IMR-90 (cell line): ENCODE measurements at regions not wholly inside any gene's neighbourhood (a gene's known extent, or its start where the extent isn't known, plus 50 kb on each side); places are given as distances from the start of the nearest gene placed in this dataset.

Experiments used
- NFE2L2 ChIP-seq: fragments of 150-350 bp; IDR thresholded peaks from 2 replicates; pipeline ENCODE4 v1.6.1; 2016; ENCODE audit warnings: low read depth, mild to moderate bottlenecking, low read length
- TF ChIP-seq, protein P1 (sequence below): conservative IDR thresholded peaks from 2 replicates; pipeline ENCODE4 v1.5.1; 2012; ENCODE audit warnings: mild to moderate bottlenecking, low read depth, low read length, improper control_type of control experiment
- TF ChIP-seq, protein P2 (sequence below): fragments of 150-350 bp; IDR thresholded peaks from 2 replicates; pipeline ENCODE4 v1.6.1; 2016; ENCODE audit warnings: low read depth, mild to moderate bottlenecking, low read length, moderate library complexity, borderline replicate concordance

DNA sequence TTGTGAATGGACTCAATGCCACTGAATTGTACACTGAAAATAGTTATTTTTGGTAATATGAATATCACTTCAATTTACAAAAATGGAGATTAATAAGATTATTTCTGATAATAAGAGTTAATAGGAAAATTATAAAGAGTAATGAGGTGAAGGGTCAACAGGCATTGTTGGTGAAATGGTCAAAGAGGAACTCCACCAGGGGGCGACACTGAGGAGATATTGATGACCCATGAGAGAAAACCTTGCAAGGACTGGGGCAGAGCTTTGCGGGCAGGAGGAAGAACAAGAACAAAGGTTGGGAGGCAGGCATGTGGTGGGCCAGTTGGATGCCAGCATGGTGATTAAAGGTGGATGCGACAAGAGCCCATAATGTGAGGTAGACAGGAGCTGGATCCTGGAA is 74.0 kb upstream of the XYLT1 start:
- TF ChIP-seq, protein P1, sequence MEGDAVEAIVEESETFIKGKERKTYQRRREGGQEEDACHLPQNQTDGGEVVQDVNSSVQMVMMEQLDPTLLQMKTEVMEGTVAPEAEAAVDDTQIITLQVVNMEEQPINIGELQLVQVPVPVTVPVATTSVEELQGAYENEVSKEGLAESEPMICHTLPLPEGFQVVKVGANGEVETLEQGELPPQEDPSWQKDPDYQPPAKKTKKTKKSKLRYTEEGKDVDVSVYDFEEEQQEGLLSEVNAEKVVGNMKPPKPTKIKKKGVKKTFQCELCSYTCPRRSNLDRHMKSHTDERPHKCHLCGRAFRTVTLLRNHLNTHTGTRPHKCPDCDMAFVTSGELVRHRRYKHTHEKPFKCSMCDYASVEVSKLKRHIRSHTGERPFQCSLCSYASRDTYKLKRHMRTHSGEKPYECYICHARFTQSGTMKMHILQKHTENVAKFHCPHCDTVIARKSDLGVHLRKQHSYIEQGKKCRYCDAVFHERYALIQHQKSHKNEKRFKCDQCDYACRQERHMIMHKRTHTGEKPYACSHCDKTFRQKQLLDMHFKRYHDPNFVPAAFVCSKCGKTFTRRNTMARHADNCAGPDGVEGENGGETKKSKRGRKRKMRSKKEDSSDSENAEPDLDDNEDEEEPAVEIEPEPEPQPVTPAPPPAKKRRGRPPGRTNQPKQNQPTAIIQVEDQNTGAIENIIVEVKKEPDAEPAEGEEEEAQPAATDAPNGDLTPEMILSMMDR: no peak
- TF ChIP-seq NFE2L2: no peak
- TF ChIP-seq, protein P2, sequence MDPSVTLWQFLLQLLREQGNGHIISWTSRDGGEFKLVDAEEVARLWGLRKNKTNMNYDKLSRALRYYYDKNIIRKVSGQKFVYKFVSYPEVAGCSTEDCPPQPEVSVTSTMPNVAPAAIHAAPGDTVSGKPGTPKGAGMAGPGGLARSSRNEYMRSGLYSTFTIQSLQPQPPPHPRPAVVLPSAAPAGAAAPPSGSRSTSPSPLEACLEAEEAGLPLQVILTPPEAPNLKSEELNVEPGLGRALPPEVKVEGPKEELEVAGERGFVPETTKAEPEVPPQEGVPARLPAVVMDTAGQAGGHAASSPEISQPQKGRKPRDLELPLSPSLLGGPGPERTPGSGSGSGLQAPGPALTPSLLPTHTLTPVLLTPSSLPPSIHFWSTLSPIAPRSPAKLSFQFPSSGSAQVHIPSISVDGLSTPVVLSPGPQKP: no peak
